Spleen (tissue), 11 donors: ENCODE measurements at regions not wholly inside any gene's neighbourhood (a gene's known extent, or its start where the extent isn't known, plus 50 kb on each side); places are given as distances from the start of the nearest gene placed in this dataset.

ENCODE experiments used
- DNase-seq: peaks from one replicate; pipeline ENCODE4 v3.0.0-alpha.2; 2020
- H3K27ac ChIP-seq, 8 donors: fragments of 200-600 bp; sonication (generic) in 7 of 8; 1 replicate in 4 of 8; 2 replicates in 4 of 8; pipeline versions ENCODE4 v1.5.0 to v1.8.0; 2016 to 2021; ENCODE audit warnings: inconsistent platforms in 4 of 8, mild to moderate bottlenecking in 4 of 8, moderate library complexity in 1 of 8
- H3K27me3 ChIP-seq, 7 donors: fragments of 200-600 bp; sonication (generic) in 6 of 7; replicated peaks in 1 of 7; 1 replicate in 4 of 7; 2 replicates in 3 of 7; pipeline versions ENCODE4 v1.5.0 to v1.8.0; 2016 to 2021; ENCODE audit warnings: inconsistent platforms in 3 of 7, mild to moderate bottlenecking in 1 of 7
- H3K36me3 ChIP-seq, 6 donors: fragments of 200-600 bp; sonication (generic) in 5 of 6; 1 replicate in 4 of 6; 2 replicates in 2 of 6; pipeline versions ENCODE4 v1.5.0 to v1.8.0; 2016 to 2021; ENCODE audit warnings: inconsistent platforms in 2 of 6
- H3K4me1 ChIP-seq, 6 donors: fragments of 200-600 bp; sonication (generic) in 5 of 6; 1 replicate in 3 of 6; 2 replicates in 3 of 6; pipeline versions ENCODE4 v1.5.0 to v1.8.0; 2016 to 2021; ENCODE audit warnings: inconsistent platforms in 3 of 6
- H3K4me3 ChIP-seq, 8 donors: fragments of 200-600 bp; sonication (generic) in 7 of 8; 1 replicate in 4 of 8; 2 replicates in 4 of 8; pipeline versions ENCODE4 v1.5.0 to v1.8.0; 2016 to 2021; ENCODE audit warnings: inconsistent platforms in 4 of 8, mild to moderate bottlenecking in 4 of 8, moderate library complexity in 2 of 8
- H3K9me3 ChIP-seq, 8 donors: fragments of 200-600 bp; sonication (generic) in 7 of 8; 1 replicate in 4 of 8; 2 replicates in 4 of 8; pipeline versions ENCODE4 v1.5.0 to v1.8.0; 2016 to 2021; ENCODE audit warnings: inconsistent platforms in 4 of 8
- POLR2A ChIP-seq, 3 donors: fragments of 450-650 bp; IDR thresholded peaks; one replicate each; pipeline ENCODE4 v1.5.1; 2017; ENCODE audit warnings: antibody characterized with exemption in 3 of 3, mild to moderate bottlenecking in 1 of 3
- POLR2AphosphoS5 ChIP-seq, 3 donors: sonication (generic); formaldehyde crosslinking; IDR thresholded peaks; one replicate each; pipeline ENCODE4 v1.5.1; 2017; ENCODE audit warnings: antibody characterized with exemption in 3 of 3
- WGBS, 5 donors: extraction: QIAGEN DNeasy Blood & Tissue Kit in 3 of 5; methylation state at CpG; one replicate each; pipeline versions ENCODE4 v1.1.5 to v1.1.7; 2013 to 2018; 5-methylcytosine and 5-hydroxymethylcytosine counted together
- intact Hi-C: fragments of 100-400 bp; cut with DNase I; formaldehyde crosslinking; loops from one replicate; pipeline ENCODE4 v1.15.0; 2023; ENCODE audit warnings: low total_unique reads
- TF ChIP-seq, protein P1 (sequence below), 11 experiments: fragments of 200-600 bp in 7 of 11; fragments of 450-650 bp in 4 of 11; sonication (generic) in 4 of 11; IDR thresholded peaks in 8 of 11; conservative IDR thresholded peaks in 3 of 11; 1 replicate in 7 of 11; 2 replicates in 4 of 11; pipeline versions ENCODE4 v1.4.0 to v1.8.0; 2016 to 2021; ENCODE audit warnings: antibody characterized with exemption in 11 of 11, inconsistent platforms in 4 of 11, mild to moderate bottlenecking in 1 of 11
- donor health status: healthy with polysubstance abuse.
- donor health status: DM: no; HTN: no; CAD: no; lungs with moderate emphysema.
- donor health status: DM: no; HTN: no; CAD: no.
- donor health status: Bipolar disorder and iron deficiency.
- donor health status: healthy.
- donor health status: DM: no; HTN: no; CAD: no.
- donor health status: DM: yes; HTN: yes; CAD: no.

DNA sequence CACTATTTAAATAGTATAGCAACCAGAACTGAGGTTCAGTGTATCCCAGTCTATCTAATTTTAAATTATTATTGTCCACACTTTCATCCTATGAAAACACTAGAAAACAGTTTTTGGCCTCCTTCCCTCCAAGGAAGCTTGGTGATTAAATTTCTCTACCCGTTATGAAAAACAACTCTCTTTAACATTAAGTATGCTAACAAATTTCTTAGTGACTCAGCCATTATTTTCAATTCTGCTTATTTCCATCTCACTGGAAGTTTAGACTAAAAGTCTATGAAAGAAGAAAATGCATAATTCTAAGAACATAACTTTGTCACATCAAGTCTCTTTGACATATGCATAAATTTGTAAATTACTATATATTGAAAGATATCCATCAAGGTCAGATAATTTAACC, 185.2 kb downstream of the NSUN3 start:
- Histone ChIP-seq H3K27me3 (peaks cover 0 to 8% (median 0%) of the 10 kb centered on the region in 7 donors), H3K9me3 (no peaks in the 10 kb centered on the region), H3K4me1 (no peaks in the 10 kb centered on the region), H3K27ac (no peak overlapping the region), H3K36me3 (no peaks in the 10 kb centered on the region), H3K4me3 (no peak overlapping the region)
- no peak for TF ChIP-seq POLR2AphosphoS5 (IDR thresholded peaks at IDR 0.05)
- TF ChIP-seq POLR2A (IDR thresholded peaks at IDR 0.05), result no peak
- TF ChIP-seq, protein P1, sequence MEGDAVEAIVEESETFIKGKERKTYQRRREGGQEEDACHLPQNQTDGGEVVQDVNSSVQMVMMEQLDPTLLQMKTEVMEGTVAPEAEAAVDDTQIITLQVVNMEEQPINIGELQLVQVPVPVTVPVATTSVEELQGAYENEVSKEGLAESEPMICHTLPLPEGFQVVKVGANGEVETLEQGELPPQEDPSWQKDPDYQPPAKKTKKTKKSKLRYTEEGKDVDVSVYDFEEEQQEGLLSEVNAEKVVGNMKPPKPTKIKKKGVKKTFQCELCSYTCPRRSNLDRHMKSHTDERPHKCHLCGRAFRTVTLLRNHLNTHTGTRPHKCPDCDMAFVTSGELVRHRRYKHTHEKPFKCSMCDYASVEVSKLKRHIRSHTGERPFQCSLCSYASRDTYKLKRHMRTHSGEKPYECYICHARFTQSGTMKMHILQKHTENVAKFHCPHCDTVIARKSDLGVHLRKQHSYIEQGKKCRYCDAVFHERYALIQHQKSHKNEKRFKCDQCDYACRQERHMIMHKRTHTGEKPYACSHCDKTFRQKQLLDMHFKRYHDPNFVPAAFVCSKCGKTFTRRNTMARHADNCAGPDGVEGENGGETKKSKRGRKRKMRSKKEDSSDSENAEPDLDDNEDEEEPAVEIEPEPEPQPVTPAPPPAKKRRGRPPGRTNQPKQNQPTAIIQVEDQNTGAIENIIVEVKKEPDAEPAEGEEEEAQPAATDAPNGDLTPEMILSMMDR (IDR thresholded peaks at IDR 0.05 in 8 of 11, conservative IDR thresholded peaks at IDR 0.05 in 3 of 11), result no peak
- no peak for DNase-seq
- 56 to 81% (median 64%) methylated on average over 1 of the region's 1 CpG for WGBS, 5 donors
- intact Hi-C loops, result no loop called here

DNA sequence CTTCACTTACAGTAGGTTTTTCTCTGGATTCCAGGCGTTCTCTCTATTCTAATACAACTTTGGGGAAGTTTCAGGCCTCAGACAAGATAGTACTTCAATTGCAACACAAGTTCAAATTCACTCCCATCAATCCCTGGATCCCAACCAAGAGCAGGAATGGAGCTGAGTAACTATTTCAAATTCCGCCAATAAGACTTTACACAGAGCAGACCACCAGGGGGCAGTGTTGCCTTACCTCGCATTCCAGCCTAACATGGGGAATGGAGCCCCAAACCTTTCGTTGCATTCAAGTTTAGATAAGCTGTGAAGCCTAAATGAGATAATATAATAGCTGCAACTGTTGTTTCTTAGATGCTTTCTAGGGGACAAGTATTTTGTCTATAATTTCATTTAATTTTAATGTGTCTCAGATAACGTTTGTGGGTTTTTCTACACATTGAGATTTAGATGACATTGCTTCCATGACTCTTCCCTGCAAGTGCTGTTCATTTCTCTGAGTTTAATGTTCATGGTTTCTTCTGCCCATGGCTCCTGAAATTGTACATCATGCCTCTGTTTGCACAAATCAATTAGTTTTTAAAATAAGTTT, 186.7 kb downstream of the NSUN3 start:
- intact Hi-C loops, result no loop called here
- peak; percentile 77 for DNase-seq
- Histone ChIP-seq H3K4me3 (no peak overlapping the region), H3K4me1 (no peaks in the 10 kb centered on the region), H3K36me3 (no peaks in the 10 kb centered on the region), H3K9me3 (no peaks in the 10 kb centered on the region), H3K27ac (no peak overlapping the region), H3K27me3 (peaks cover 0 to 8% (median 0%) of the 10 kb centered on the region in 7 donors)
- no peak for TF ChIP-seq POLR2AphosphoS5 (IDR thresholded peaks at IDR 0.05)
- TF ChIP-seq, protein P1 (IDR thresholded peaks at IDR 0.05 in 8 of 11, conservative IDR thresholded peaks at IDR 0.05 in 3 of 11), result peak; percentile 26 to 79 (median 64)
- no peak for TF ChIP-seq POLR2A (IDR thresholded peaks at IDR 0.05)
- WGBS, 5 donors, result 27 to 42% (median 30%) methylated on average over 5 of the region's 5 CpGs

- Histone ChIP-seq H3K4me1 (no peaks in the 10 kb centered on the region), H3K36me3 (no peaks in the 10 kb centered on the region), H3K9me3 (no peaks in the 10 kb centered on the region), H3K27ac (no peak overlapping the region), H3K27me3 (peaks cover 0 to 8% (median 0%) of the 10 kb centered on the region in 7 donors), H3K4me3 (no peak overlapping the region)
- intact Hi-C loops, result no loop called here
- WGBS, 5 donors, result 23 to 36% (median 34%) methylated on average over 1 of the region's 1 CpG
- no peak for TF ChIP-seq POLR2AphosphoS5 (IDR thresholded peaks at IDR 0.05)
- TF ChIP-seq, protein P1 (IDR thresholded peaks at IDR 0.05 in 8 of 11, conservative IDR thresholded peaks at IDR 0.05 in 3 of 11), result no peak
- TF ChIP-seq POLR2A (IDR thresholded peaks at IDR 0.05), result no peak
- DNase-seq, result no peak
Observed at GRCh38 chr3:94251566-94251965, 188.7 kb downstream of the NSUN3 start.

- no peaks in the 10 kb centered on the region for H3K9me3 ChIP-seq
- WGBS, 5 donors, result 74 to 95% (median 85%) methylated on average over 1 of the region's 1 CpG
- intact Hi-C loops, result no loop called here
- H3K36me3 ChIP-seq, result no peaks in the 10 kb centered on the region
- H3K27ac ChIP-seq, result no peak overlapping the region
- no peak overlapping the region for H3K4me3 ChIP-seq
- H3K27me3 ChIP-seq, result peaks cover 0 to 8% (median 0%) of the 10 kb centered on the region in 7 donors
- no peak for DNase-seq
- H3K4me1 ChIP-seq, result no peaks in the 10 kb centered on the region
- TF ChIP-seq POLR2AphosphoS5 (IDR thresholded peaks at IDR 0.05), result no peak
- no peak for TF ChIP-seq POLR2A (IDR thresholded peaks at IDR 0.05)
- TF ChIP-seq, protein P1 (IDR thresholded peaks at IDR 0.05 in 8 of 11, conservative IDR thresholded peaks at IDR 0.05 in 3 of 11), result no peak
Observed at GRCh38 chr3:94252316-94252715, 189.5 kb downstream of the NSUN3 start.
